ENCODE measurements at regions not wholly inside any gene's neighbourhood (a gene's known extent, or its start where the extent isn't known, plus 50 kb on each side); places are given as distances from the start of the nearest gene placed in this dataset.
"Not testable (repeated sequence)": the region's sequence is repeated elsewhere in the genome, so short reads cannot be mapped to it uniquely, and the experiment has no call there.

DNA sequence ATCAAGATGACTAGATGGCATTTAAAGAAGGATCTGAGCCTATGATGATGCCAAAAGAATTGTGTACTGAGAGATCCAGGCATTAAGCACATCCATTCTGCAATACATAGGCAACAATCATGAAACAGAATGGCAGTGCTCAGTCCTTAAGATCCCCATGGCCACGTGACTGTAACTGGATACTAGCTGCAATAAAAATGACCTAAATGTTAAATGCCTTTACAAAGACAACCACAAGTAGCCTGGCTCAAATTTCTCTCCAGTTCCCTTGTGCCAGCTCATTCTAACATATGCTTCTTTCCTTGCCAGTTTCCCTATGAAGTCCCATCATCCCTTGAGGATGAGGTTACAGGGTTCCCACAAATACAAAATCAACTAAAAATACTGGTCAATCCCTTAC is 148.3 kb upstream of the GHR start:
- intact Hi-C loops (cut with micrococcal nuclease) = no loop called here
- Mint-ChIP-seq H3K27me3 (ENCODE audit: insufficient read depth) (no peaks in the 10 kb centered on the region), H3K36me3 (ENCODE audit: low read depth) (no peaks in the 10 kb centered on the region), H3K4me1 (ENCODE audit: low read depth) (no peaks in the 10 kb centered on the region), H3K9me3 (no peaks in the 10 kb centered on the region), H3K4me3 (no peak overlapping the region), H3K27ac (no peak overlapping the region)
- DNase-seq (ENCODE audit: low spot score) = no peak

DNA sequence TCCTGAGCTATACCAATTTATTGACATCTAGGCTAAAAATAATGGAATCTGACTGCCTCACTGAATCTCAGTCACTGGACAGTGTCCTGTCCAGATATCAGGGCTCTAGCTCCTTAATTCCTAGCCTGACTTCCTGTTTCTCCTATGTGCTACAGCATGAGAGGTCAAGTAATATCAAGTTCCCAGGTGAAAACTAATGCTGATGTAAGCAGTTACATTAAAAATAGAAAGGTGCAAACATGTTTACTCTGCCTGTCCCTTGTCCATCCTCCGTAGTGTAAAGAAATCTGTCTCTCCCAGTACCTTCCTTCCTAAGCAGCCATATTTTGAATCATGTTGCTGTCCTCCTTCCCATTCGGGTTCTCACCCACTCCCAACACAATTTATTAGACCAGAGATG is 145.9 kb upstream of the GHR start:
- Mint-ChIP-seq H3K27ac (no peak overlapping the region), H3K36me3 (ENCODE audit: low read depth) (no peaks in the 10 kb centered on the region), H3K27me3 (ENCODE audit: insufficient read depth) (no peaks in the 10 kb centered on the region), H3K4me3 (no peak overlapping the region), H3K4me1 (ENCODE audit: low read depth) (no peaks in the 10 kb centered on the region), H3K9me3 (no peaks in the 10 kb centered on the region)
- intact Hi-C loops (cut with micrococcal nuclease) = no loop called here
- no peak for DNase-seq (ENCODE audit: low spot score)

DNA sequence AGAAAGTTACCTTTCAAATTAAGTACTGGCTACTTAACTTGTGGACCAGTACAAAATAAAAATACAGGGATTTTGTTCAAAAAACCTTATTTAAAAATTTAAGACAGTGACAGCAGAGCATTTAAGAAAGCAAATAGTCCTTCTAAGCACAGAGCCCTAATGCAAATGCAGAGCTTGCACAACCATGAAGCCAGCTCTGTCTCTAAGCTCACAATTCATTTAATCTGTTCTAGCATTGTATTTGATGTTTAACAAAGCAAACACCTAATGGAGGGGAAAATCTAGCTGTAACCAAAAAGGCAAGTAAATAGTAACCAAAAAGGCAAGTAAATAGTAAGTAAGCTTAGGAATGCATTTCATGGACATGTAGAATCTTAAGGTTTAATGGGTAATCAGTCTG is 138.7 kb upstream of the GHR start:
- H3K27me3 Mint-ChIP-seq (ENCODE audit: insufficient read depth) = no peaks in the 10 kb centered on the region
- H3K27ac Mint-ChIP-seq = no peak overlapping the region

DNA sequence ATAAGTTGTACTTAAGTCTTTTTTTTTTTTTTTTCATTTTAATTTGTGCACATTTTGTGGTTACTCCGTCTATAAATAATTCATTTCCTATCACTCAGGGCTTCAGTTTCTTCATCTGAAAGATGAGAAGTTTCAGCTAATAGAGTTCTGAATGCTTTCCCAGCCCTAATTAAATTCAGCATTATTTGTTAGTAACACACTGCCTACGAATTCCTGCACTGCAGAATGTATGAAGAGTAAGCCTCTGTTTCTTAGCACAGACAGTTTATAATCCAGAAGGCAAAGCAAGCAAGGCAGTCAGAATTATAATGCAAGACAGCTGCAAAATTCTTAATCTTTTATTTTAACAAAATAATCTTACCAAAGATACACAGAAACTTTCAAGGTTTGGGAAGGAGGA is 138.0 kb upstream of the GHR start:
- no peaks in the 10 kb centered on the region for H3K4me1 Mint-ChIP-seq (ENCODE audit: low read depth)
- H3K27me3 Mint-ChIP-seq (ENCODE audit: insufficient read depth) = no peaks in the 10 kb centered on the region
- H3K4me3 Mint-ChIP-seq = no peak overlapping the region
- no peaks in the 10 kb centered on the region for H3K36me3 Mint-ChIP-seq (ENCODE audit: low read depth)
- intact Hi-C loops (cut with micrococcal nuclease) = no loop called here
- no peak overlapping the region for H3K27ac Mint-ChIP-seq
- H3K9me3 Mint-ChIP-seq = no peaks in the 10 kb centered on the region
- DNase-seq (ENCODE audit: low spot score) = no peak

More for the DNA sequence above, 138.7 kb upstream of the GHR start:
- Mint-ChIP-seq H3K9me3 (no peaks in the 10 kb centered on the region), H3K4me1 (ENCODE audit: low read depth) (no peaks in the 10 kb centered on the region), H3K4me3 (no peak overlapping the region), H3K36me3 (ENCODE audit: low read depth) (no peaks in the 10 kb centered on the region)
- DNase-seq (ENCODE audit: low spot score) = no peak
- intact Hi-C loops (cut with micrococcal nuclease) = no loop called here

DNA sequence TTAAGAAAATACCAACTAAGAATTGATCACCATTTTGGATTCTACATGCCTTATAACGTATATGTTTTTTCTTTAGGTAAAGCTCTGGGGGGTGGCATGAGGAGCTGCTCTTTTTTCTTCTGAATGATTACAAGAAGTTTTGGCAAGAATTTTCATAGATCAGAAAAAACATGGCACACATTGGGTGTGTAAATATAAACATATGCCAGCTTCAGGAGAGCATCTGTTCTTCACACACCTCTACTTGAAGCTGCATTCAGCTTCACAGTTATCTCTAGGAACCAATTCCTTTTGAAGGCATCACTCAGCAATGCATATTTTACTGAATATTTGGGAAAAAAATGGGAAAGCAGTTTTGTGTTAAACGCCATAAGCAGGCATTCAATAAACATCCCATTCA is 122.7 kb upstream of the GHR start:
- H3K9me3 Mint-ChIP-seq = peaks cover 3% of the 10 kb centered on the region
- H3K27me3 Mint-ChIP-seq (ENCODE audit: insufficient read depth) = no peaks in the 10 kb centered on the region
- H3K36me3 Mint-ChIP-seq (ENCODE audit: low read depth) = no peaks in the 10 kb centered on the region
- no peak overlapping the region for H3K27ac Mint-ChIP-seq
- intact Hi-C loops (cut with micrococcal nuclease) = no loop called here
- no peak for DNase-seq (ENCODE audit: low spot score)
- no peak overlapping the region for H3K4me3 Mint-ChIP-seq
- H3K4me1 Mint-ChIP-seq (ENCODE audit: low read depth) = no peaks in the 10 kb centered on the region

DNA sequence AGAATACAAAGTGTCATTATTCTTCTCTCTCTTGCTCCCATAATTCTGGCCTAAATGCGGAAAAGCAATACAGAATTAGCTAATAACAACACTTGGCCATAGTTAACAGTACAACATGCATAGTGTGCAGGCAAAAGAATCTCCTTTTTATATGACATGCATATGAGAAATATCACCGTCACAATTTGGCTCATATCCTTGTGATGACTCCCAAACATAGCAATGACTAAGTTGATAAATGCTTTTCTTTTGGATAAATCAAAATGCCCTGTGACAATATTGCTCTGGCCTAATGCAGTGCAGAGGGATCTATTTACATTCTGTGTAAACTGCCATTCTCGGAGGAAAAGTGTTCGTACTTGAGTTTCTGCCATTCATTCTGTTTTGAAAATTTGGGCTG is 121.9 kb upstream of the GHR start:
- intact Hi-C loops (cut with micrococcal nuclease) = no loop called here
- Mint-ChIP-seq H3K9me3 (peaks cover 3% of the 10 kb centered on the region), H3K4me3 (no peak overlapping the region), H3K27me3 (ENCODE audit: insufficient read depth) (no peaks in the 10 kb centered on the region), H3K4me1 (ENCODE audit: low read depth) (no peaks in the 10 kb centered on the region), H3K27ac (no peak overlapping the region), H3K36me3 (ENCODE audit: low read depth) (no peaks in the 10 kb centered on the region)
- no peak for DNase-seq (ENCODE audit: low spot score)

DNA sequence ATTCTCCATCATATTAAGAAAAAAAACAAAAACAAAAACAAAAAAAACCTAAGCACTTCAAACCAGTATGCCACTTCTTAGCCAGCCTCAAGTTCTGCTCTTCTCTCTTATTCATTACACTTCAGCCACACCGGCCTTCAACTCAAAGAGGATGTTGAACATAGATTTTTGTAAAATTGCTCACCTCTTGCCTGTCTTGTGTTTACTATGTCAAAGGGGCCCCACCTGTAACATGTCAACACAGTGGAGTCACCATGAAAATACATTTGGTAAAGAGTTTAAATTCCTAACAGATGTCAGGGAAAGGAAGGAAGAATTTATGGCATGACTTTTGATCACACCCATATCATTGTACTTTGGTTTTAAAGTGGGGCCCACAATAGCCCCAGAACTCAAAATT is 121.1 kb upstream of the GHR start:
- no peak overlapping the region for H3K4me3 Mint-ChIP-seq
- H3K27ac Mint-ChIP-seq = no peak overlapping the region
- intact Hi-C loops (cut with micrococcal nuclease) = no loop called here
- no peaks in the 10 kb centered on the region for H3K27me3 Mint-ChIP-seq (ENCODE audit: insufficient read depth)
- H3K36me3 Mint-ChIP-seq (ENCODE audit: low read depth) = no peaks in the 10 kb centered on the region
- no peaks in the 10 kb centered on the region for H3K9me3 Mint-ChIP-seq
- no peak for DNase-seq (ENCODE audit: low spot score)
- H3K4me1 Mint-ChIP-seq (ENCODE audit: low read depth) = no peaks in the 10 kb centered on the region

DNA sequence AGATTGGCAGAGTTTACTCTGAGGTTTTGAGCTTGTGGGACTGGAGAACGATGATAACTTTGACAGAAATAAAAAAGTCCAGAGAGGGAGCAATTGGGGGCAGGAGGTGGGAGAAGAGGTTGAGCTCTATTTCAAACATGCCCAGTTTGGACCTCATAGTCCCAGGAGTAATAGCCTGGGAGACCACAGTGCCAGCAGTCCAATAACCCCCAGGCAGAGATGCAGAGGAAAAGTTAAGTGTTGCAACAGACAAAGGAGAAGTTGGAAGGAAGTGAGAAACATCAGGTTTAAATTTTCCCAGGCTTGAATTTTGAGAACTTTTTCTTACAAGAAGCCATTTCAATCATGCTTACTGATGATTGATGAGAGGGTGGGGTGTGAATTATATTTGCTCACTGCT is 117.0 kb upstream of the GHR start:
- intact Hi-C loops (cut with micrococcal nuclease) = no loop called here

DNA sequence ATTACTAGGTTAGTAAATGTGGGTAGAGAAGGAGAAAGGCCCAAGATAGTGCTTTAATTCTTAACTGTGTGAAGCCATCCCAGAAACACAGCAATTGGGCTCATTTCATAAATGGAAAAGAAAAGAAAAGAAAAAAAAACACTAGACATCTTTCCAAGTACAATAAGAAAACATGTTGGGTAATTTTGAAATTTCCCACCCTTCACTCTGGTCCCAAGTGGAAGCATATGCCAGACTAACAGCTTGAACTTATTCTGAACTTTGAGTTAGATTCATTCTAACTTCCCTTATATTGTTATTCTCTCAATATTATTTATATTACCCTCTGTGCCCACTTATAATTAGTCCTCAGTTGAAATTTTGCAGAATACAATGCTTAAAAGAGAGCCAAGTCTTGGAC is 113.4 kb upstream of the GHR start:
- intact Hi-C loops (cut with micrococcal nuclease) = no loop called here
- Mint-ChIP-seq H3K4me3 (no peak overlapping the region), H3K27me3 (ENCODE audit: insufficient read depth) (no peaks in the 10 kb centered on the region), H3K36me3 (ENCODE audit: low read depth) (no peaks in the 10 kb centered on the region), H3K4me1 (ENCODE audit: low read depth) (no peaks in the 10 kb centered on the region), H3K9me3 (no peaks in the 10 kb centered on the region), H3K27ac (no peak overlapping the region)
- DNase-seq (ENCODE audit: low spot score) = no peak

More for the DNA sequence above, 117.0 kb upstream of the GHR start:
- no peaks in the 10 kb centered on the region for H3K27me3 Mint-ChIP-seq (ENCODE audit: insufficient read depth)
- no peak for DNase-seq (ENCODE audit: low spot score)
- H3K27ac Mint-ChIP-seq = no peak overlapping the region
- no peaks in the 10 kb centered on the region for H3K36me3 Mint-ChIP-seq (ENCODE audit: low read depth)
- H3K4me1 Mint-ChIP-seq (ENCODE audit: low read depth) = no peaks in the 10 kb centered on the region
- H3K9me3 Mint-ChIP-seq = no peaks in the 10 kb centered on the region
- H3K4me3 Mint-ChIP-seq = no peak overlapping the region

DNA sequence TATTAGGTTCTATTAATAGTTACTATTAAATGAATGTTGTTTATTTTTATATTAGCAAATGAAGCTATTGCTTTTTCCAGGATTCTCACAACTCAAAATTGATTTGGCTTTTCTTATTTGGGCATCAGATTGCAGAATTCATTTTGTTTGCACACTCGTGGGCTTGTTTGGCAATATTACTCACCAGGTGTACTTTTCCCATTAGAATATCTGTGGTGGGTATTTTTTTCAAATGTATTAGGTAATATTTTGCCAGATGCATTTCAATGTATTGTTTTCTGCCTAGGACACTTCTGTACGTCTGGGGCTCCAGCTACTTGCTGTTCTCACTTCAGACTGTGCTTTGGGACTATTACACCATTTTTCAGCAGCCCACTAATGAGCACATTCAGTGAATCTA is 108.0 kb upstream of the GHR start:
- DNase-seq (ENCODE audit: low spot score) = no peak
- Mint-ChIP-seq H3K4me1 (ENCODE audit: low read depth) (no peaks in the 10 kb centered on the region), H3K27me3 (ENCODE audit: insufficient read depth) (peaks cover 1% of the 10 kb centered on the region), H3K4me3 (no peak overlapping the region), H3K36me3 (ENCODE audit: low read depth) (no peaks in the 10 kb centered on the region), H3K27ac (no peak overlapping the region), H3K9me3 (peaks cover 10% of the 10 kb centered on the region)
- intact Hi-C loops (cut with micrococcal nuclease) = no loop called here

DNA sequence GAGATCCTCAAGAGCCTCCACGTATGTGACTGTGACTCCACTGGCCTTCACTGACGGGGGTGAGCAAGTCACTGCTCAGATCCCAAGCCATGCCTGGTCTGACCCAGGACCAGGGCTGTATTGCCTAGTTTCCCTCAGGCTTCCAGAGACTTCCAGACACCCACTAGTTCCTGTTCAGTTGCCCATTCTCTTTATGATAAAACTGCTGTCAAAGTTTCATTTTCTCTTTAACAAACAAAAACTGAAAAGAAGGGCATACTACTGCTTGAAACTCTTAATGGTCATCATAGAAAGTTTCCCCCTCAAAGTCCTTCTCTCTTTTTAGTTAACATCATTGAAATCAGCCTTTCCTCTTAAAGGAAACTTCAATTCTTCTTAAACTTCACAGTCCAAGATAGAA is 105.7 kb upstream of the GHR start:
- H3K27me3 Mint-ChIP-seq (ENCODE audit: insufficient read depth) = peaks cover 1% of the 10 kb centered on the region
- intact Hi-C loops (cut with micrococcal nuclease) = no loop called here

DNA sequence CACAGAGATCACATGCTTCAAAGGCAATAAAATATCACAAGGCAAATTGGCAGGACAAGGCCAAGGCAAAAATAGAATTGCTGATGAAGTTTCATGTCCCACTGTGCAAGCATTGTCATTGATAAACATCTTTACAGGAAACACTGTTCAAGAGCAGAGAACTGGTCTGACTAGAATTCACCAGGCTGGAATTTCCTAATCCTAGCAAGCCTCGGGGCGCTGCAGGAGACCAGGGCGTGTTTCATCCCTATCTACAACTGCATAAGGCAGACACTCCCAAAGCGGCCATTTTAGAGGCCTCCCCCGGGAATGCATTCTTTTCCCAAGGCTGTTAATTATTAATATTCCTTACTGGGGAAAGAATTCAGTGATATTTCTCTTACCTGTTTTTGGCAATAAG is 103.7 kb upstream of the GHR start:
- intact Hi-C loops (cut with micrococcal nuclease); H3K4me3 Mint-ChIP-seq; DNase-seq (ENCODE audit: low spot score); H3K27ac Mint-ChIP-seq; H3K36me3 Mint-ChIP-seq (ENCODE audit: low read depth); H3K4me1 Mint-ChIP-seq (ENCODE audit: low read depth); H3K27me3 Mint-ChIP-seq (ENCODE audit: insufficient read depth): not testable (repeated sequence)
- peaks cover 10% of the 10 kb centered on the region for H3K9me3 Mint-ChIP-seq

More for the DNA sequence above, 105.7 kb upstream of the GHR start:
- Mint-ChIP-seq H3K4me1 (ENCODE audit: low read depth) (no peaks in the 10 kb centered on the region), H3K4me3 (no peak overlapping the region), H3K9me3 (peaks cover 10% of the 10 kb centered on the region), H3K27ac (no peak overlapping the region), H3K36me3 (ENCODE audit: low read depth) (no peaks in the 10 kb centered on the region)
- no peak for DNase-seq (ENCODE audit: low spot score)

DNA sequence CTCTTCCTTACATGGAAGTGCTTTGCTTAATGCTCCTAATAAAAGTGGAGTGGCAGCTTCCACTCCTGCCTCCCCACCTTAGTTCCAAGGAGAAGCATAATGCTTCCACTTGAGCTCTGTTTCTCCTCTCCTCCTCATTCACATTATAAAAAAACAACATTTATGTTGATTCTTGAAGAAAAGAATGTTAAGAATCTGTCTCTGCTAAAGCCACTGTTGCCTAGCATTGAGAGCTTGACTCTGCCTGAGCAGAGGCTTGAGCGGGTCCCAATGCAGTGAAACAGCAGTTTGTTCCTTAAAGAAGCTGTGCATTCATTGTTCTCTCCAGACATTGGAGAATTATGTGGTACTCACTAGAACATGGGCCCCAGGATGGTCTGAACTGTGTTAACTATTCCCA is 101.5 kb upstream of the GHR start:
- intact Hi-C loops (cut with micrococcal nuclease) = no loop called here
- no peak overlapping the region for H3K4me3 Mint-ChIP-seq
- no peaks in the 10 kb centered on the region for H3K4me1 Mint-ChIP-seq (ENCODE audit: low read depth)
- H3K36me3 Mint-ChIP-seq (ENCODE audit: low read depth) = no peaks in the 10 kb centered on the region
- H3K9me3 Mint-ChIP-seq = peaks cover 10% of the 10 kb centered on the region
- H3K27me3 Mint-ChIP-seq (ENCODE audit: insufficient read depth) = no peaks in the 10 kb centered on the region
- no peak overlapping the region for H3K27ac Mint-ChIP-seq
- no peak for DNase-seq (ENCODE audit: low spot score)

DNA sequence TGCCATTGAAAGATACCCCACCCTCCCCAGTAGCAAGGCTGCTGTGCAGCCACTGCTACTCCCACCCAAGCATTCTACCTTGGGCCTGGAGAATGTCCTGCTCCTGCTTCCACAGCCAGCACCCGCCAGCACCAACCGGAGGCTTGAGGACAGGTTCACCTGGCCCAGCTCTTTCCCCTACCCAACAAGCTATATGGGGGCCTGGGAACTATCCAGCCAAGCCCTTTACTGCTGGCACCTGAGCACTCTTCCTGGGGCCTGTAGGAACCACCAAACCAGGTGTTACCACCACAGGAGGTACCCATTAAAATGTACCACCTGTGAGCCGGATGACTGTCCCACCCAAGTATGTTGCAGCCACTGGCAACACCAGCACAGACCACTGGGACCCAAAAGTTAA is 86.1 kb upstream of the GHR start:
- intact Hi-C loops (cut with micrococcal nuclease) = no loop called here
- Mint-ChIP-seq H3K4me3 (no peak overlapping the region), H3K27me3 (ENCODE audit: insufficient read depth) (no peaks in the 10 kb centered on the region), H3K27ac (no peak overlapping the region), H3K4me1 (ENCODE audit: low read depth) (no peaks in the 10 kb centered on the region), H3K36me3 (ENCODE audit: low read depth) (no peaks in the 10 kb centered on the region), H3K9me3 (peaks cover 24% of the 10 kb centered on the region)
- no peak for DNase-seq (ENCODE audit: low spot score)
